Mesendoderm (in vitro differentiated cells): ENCODE measurements at regions not wholly inside any gene's neighbourhood (a gene's known extent, or its start where the extent isn't known, plus 50 kb on each side); places are given as distances from the start of the nearest gene placed in this dataset.

Experiments used
- DNase-seq: peaks from one replicate; pipeline ENCODE4 v3.0.0; 2013
- H2AK5ac ChIP-seq: 2 replicates; pipeline ENCODE4 v1.6.1; 2013; ENCODE audit warnings: low read length, inconsistent platforms
- H2BK120ac ChIP-seq: 2 replicates; pipeline ENCODE4 v1.6.1; 2013; ENCODE audit warnings: low read depth, mild to moderate bottlenecking, low read length, moderate library complexity, mixed read lengths
- H2BK15ac ChIP-seq: replicated peaks from 2 replicates; pipeline ENCODE4 v1.6.1; 2013; ENCODE audit warnings: low read depth, mild to moderate bottlenecking, moderate library complexity
- H2BK5ac ChIP-seq: 2 replicates; pipeline ENCODE4 v1.6.1; 2013; ENCODE audit warnings: low read length, inconsistent platforms
- H3K18ac ChIP-seq: 2 replicates; pipeline ENCODE4 v1.6.1; 2013; ENCODE audit warnings: mild to moderate bottlenecking, low read length, mixed read lengths
- H3K23ac ChIP-seq: one replicate; pipeline ENCODE4 v1.6.1; 2013; ENCODE audit warnings: low read length
- H3K27ac ChIP-seq: 2 replicates; pipeline ENCODE4 v1.5.1; 2013; ENCODE audit warnings: low read depth, mild to moderate bottlenecking, inconsistent platforms, low read length, moderate library complexity
- H3K27me3 ChIP-seq: 2 replicates; pipeline ENCODE4 v1.6.1; 2013; ENCODE audit warnings: low read length, control low read depth, mild to moderate bottlenecking, inconsistent platforms; ENCODE audit not compliant: insufficient read depth, poor library complexity
- H3K36me3 ChIP-seq: 2 replicates; pipeline ENCODE4 v1.6.1; 2013; ENCODE audit warnings: low read length, inconsistent platforms; ENCODE audit not compliant: control insufficient read depth, insufficient read depth
- H3K4ac ChIP-seq: one replicate; pipeline ENCODE4 v1.6.1; 2013; ENCODE audit warnings: low read depth, mild to moderate bottlenecking, low read length, moderate library complexity
- H3K4me1 ChIP-seq: 2 replicates; pipeline ENCODE4 v1.6.1; 2013; ENCODE audit warnings: low read depth, low read length, inconsistent platforms; ENCODE audit not compliant: control insufficient read depth
- H3K4me2 ChIP-seq: 2 replicates; pipeline ENCODE4 v1.6.1; 2013; ENCODE audit warnings: low read length
- H3K4me3 ChIP-seq: 2 replicates; pipeline ENCODE4 v1.5.1; 2013; ENCODE audit warnings: mild to moderate bottlenecking, low read length
- H3K56ac ChIP-seq: one replicate; pipeline ENCODE4 v1.6.1; 2013; ENCODE audit warnings: low read length
- H3K79me1 ChIP-seq: 2 replicates; pipeline ENCODE4 v1.6.1; 2013; ENCODE audit warnings: low read length, inconsistent platforms
- H3K79me2 ChIP-seq: 2 replicates; pipeline ENCODE4 v1.6.1; 2013; ENCODE audit warnings: mild to moderate bottlenecking, low read length; ENCODE audit not compliant: control insufficient read depth, insufficient read depth
- H3K9ac ChIP-seq: 2 replicates; pipeline ENCODE4 v1.6.1; 2013; ENCODE audit warnings: low read length, inconsistent platforms
- H4K5ac ChIP-seq: one replicate; pipeline ENCODE4 v1.6.1; 2013; ENCODE audit warnings: low read length
- H4K8ac ChIP-seq: one replicate; pipeline ENCODE4 v1.6.1; 2013; ENCODE audit warnings: low read depth, mild to moderate bottlenecking, control low read depth, low read length, moderate library complexity
- WGBS: extraction: QIAGEN DNeasy Blood & Tissue Kit; methylation state at CpG from one replicate; pipeline ENCODE4 v1.1.7; 2013; ENCODE audit warnings: low lambda C conversion rate, missing lambda C conversion rate; ENCODE audit not compliant: insufficient coverage; ENCODE audit errors: extremely low coverage; 5-methylcytosine and 5-hydroxymethylcytosine counted together

DNA sequence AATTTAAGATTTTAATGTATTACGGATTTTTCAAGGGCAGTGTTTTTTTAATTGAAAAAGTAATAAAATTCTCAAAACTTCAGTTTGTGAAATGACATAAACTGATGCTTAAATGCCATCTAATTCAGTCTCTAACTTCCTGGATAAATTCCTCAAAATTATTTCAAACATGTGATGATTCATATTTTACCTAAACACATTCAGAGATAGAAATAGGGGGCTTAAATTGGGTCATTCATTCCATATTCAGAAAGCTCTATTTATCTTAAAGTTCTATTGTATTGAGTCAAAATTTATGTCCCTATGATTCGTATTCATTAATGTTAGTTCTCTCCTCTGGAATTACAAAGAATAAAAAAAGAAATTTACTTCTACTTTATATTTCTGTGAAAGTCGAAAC is 713.6 kb upstream of the CHRM3 start:
- Histone ChIP-seq H3K79me2 (no peaks in the 10 kb centered on the region), H3K56ac (no peak overlapping the region), H3K18ac (no peak overlapping the region), H2BK120ac (no peak overlapping the region), H3K9ac (no peak overlapping the region), H4K5ac (no peak overlapping the region), H3K4me1 (no peaks in the 10 kb centered on the region), H3K4ac (no peak overlapping the region), H3K23ac (no peak overlapping the region), H3K27ac (no peak overlapping the region), H3K4me3 (no peak overlapping the region), H3K36me3 (no peaks in the 10 kb centered on the region), H4K8ac (no peak overlapping the region), H3K27me3 (no peaks in the 10 kb centered on the region), H2BK5ac (no peak overlapping the region), H3K4me2 (no peak overlapping the region), H3K79me1 (no peaks in the 10 kb centered on the region), H2AK5ac (no peak overlapping the region), H2BK15ac (no peak overlapping the region)
- DNase-seq: no peak
- 100% methylated on average over 1 of the region's 3 CpGs for WGBS

- Histone ChIP-seq H2BK5ac (no peak overlapping the region), H3K27ac (no peak overlapping the region), H4K8ac (no peak overlapping the region), H2BK15ac (no peak overlapping the region), H3K4me2 (no peak overlapping the region), H3K36me3 (no peaks in the 10 kb centered on the region), H2BK120ac (no peak overlapping the region), H3K18ac (no peak overlapping the region), H3K9ac (no peak overlapping the region), H3K4ac (no peak overlapping the region), H3K79me2 (no peaks in the 10 kb centered on the region), H3K56ac (no peak overlapping the region), H3K4me1 (no peaks in the 10 kb centered on the region), H3K27me3 (no peaks in the 10 kb centered on the region), H4K5ac (no peak overlapping the region), H3K4me3 (no peak overlapping the region), H3K79me1 (no peaks in the 10 kb centered on the region), H3K23ac (no peak overlapping the region), H2AK5ac (no peak overlapping the region)
- no CpG with 5 or more reads among the region's 4 CpGs for WGBS
- peak; percentile 90 for DNase-seq
These were observed 714.1 kb upstream of the CHRM3 start for GRCh38 chr1:238672262-238672661.

GRCh38 chr1:238664139-238664538 is 722.2 kb upstream of the CHRM3 start:
- Histone ChIP-seq H2BK5ac (no peak overlapping the region), H3K4me1 (no peaks in the 10 kb centered on the region), H3K4me2 (no peak overlapping the region), H3K4ac (no peak overlapping the region), H3K56ac (no peak overlapping the region), H4K8ac (no peak overlapping the region), H3K23ac (no peak overlapping the region), H3K79me2 (no peaks in the 10 kb centered on the region), H2BK15ac (no peak overlapping the region), H2BK120ac (no peak overlapping the region), H4K5ac (no peak overlapping the region), H3K18ac (no peak overlapping the region), H3K36me3 (no peaks in the 10 kb centered on the region), H3K9ac (no peak overlapping the region), H3K27ac (no peak overlapping the region), H3K79me1 (no peaks in the 10 kb centered on the region), H3K4me3 (no peak overlapping the region), H2AK5ac (no peak overlapping the region), H3K27me3 (no peaks in the 10 kb centered on the region)
- WGBS: no CpG with 5 or more reads among the region's 2 CpGs
- peak; percentile 15 for DNase-seq

DNA sequence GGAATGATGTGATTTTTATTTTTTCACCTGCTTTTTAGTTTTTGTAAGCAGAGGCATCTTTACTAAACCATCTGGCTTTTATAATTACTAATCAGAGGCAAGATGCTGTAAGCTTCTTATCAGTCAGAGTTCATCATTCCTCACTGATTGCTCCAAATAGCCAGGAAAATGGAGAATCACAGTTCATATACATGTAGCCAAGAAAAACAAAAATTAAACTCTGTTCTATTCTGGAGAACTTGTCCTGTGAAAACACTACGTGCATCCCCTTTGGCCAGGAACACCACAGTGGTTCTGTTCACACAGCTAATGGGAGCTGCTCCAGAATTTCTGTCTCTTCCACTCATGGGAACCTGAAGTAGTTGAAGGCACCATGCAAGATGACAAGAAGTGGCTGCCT is 725.5 kb upstream of the CHRM3 start:
- Histone ChIP-seq H2BK120ac (no peak overlapping the region), H3K9ac (no peak overlapping the region), H3K27ac (no peak overlapping the region), H4K8ac (no peak overlapping the region), H3K4me1 (no peaks in the 10 kb centered on the region), H3K4me3 (no peak overlapping the region), H4K5ac (no peak overlapping the region), H3K23ac (no peak overlapping the region), H3K79me1 (no peaks in the 10 kb centered on the region), H3K79me2 (no peaks in the 10 kb centered on the region), H3K36me3 (no peaks in the 10 kb centered on the region), H2BK5ac (no peak overlapping the region), H2BK15ac (no peak overlapping the region), H2AK5ac (no peak overlapping the region), H3K56ac (no peak overlapping the region), H3K4me2 (no peak overlapping the region), H3K27me3 (no peaks in the 10 kb centered on the region), H3K4ac (no peak overlapping the region), H3K18ac (no peak overlapping the region)
- DNase-seq: no peak
- WGBS: no CpG with 5 or more reads among the region's 1 CpG

- H3K56ac ChIP-seq: no peak overlapping the region
- no peak overlapping the region for H2BK120ac ChIP-seq
- no CpG with 5 or more reads among the region's 1 CpG for WGBS
- peak; percentile 60 for DNase-seq
- H4K8ac ChIP-seq: no peak overlapping the region
- H3K4ac ChIP-seq: no peak overlapping the region
- no peak overlapping the region for H2AK5ac ChIP-seq
- no peak overlapping the region for H2BK5ac ChIP-seq
- H3K4me2 ChIP-seq: no peak overlapping the region
- no peaks in the 10 kb centered on the region for H3K79me1 ChIP-seq
- no peaks in the 10 kb centered on the region for H3K4me1 ChIP-seq
- H3K27me3 ChIP-seq: no peaks in the 10 kb centered on the region
- H3K27ac ChIP-seq: no peak overlapping the region
- H3K18ac ChIP-seq: no peak overlapping the region
- H3K36me3 ChIP-seq: no peaks in the 10 kb centered on the region
- no peak overlapping the region for H3K4me3 ChIP-seq
- H3K9ac ChIP-seq: no peak overlapping the region
- no peak overlapping the region for H2BK15ac ChIP-seq
- no peak overlapping the region for H4K5ac ChIP-seq
- no peak overlapping the region for H3K23ac ChIP-seq
- H3K79me2 ChIP-seq: no peaks in the 10 kb centered on the region
These were observed 727.6 kb upstream of the CHRM3 start for GRCh38 chr1:238658763-238659162.

- H3K23ac ChIP-seq: no peak overlapping the region
- H3K27ac ChIP-seq: no peak overlapping the region
- no peak for DNase-seq
- no peaks in the 10 kb centered on the region for H3K27me3 ChIP-seq
- no peak overlapping the region for H3K56ac ChIP-seq
- no peak overlapping the region for H3K4ac ChIP-seq
- no CpG with 5 or more reads among the region's 4 CpGs for WGBS
- H4K8ac ChIP-seq: no peak overlapping the region
- no peaks in the 10 kb centered on the region for H3K4me1 ChIP-seq
- H3K4me3 ChIP-seq: no peak overlapping the region
- H2AK5ac ChIP-seq: no peak overlapping the region
- H2BK5ac ChIP-seq: no peak overlapping the region
- no peaks in the 10 kb centered on the region for H3K79me1 ChIP-seq
- no peak overlapping the region for H4K5ac ChIP-seq
- no peaks in the 10 kb centered on the region for H3K36me3 ChIP-seq
- H3K79me2 ChIP-seq: no peaks in the 10 kb centered on the region
- no peak overlapping the region for H3K18ac ChIP-seq
- H3K9ac ChIP-seq: no peak overlapping the region
- no peak overlapping the region for H2BK120ac ChIP-seq
- no peak overlapping the region for H3K4me2 ChIP-seq
- H2BK15ac ChIP-seq: no peak overlapping the region
These were observed 732.6 kb upstream of the CHRM3 start for GRCh38 chr1:238653693-238654321.
